ENCODE measurements at regions not wholly inside any gene's neighbourhood (a gene's known extent, or its start where the extent isn't known, plus 50 kb on each side); places are given as distances from the start of the nearest gene placed in this dataset.
A peak's percentile ranks its signal among the peaks of the same experiment; 100 is the strongest.

- ATAC-seq (ENCODE audit: low read depth) (no peak), DNase-seq (no peak)
- H3K4ac ChIP-seq (ENCODE audit: low read depth, low read length), result no peak overlapping the region
- no peaks in the 10 kb centered on the region for H3K27me3 ChIP-seq (ENCODE audit: control insufficient read depth, insufficient read depth, low read length)
- no peak overlapping the region for H3K9ac ChIP-seq (ENCODE audit: low read depth, low read length)
- in situ Hi-C loops (cut with MboI; ENCODE audit: low sequenced_read_pairs) (no loop called here), dilution Hi-C loops (cut with HindIII; ENCODE audit: low sequenced_read_pairs, unreplicated experiment) (no loop called here), intact Hi-C loops (cut with micrococcal nuclease) (no loop called here)
- H2BK15ac ChIP-seq (ENCODE audit: low read depth, low read length), result 0 out of 3 replicates have a peak overlapping the region, but pooled peaks have one; percentile 6
- H3K9me1 ChIP-seq (ENCODE audit: insufficient read depth, low read length), result peaks cover 10% of the 10 kb centered on the region
- H2AK5ac ChIP-seq (ENCODE audit: low read depth, low read length), result no peak overlapping the region
- WGBS, 2 experiments (ENCODE audit: extremely low coverage in 2 of 2, insufficient read length in 1 of 2), result 95% methylated on average over 3 of the region's 4 CpGs; no CpG with 5 or more reads in 1 of the 2 experiments
- H3K79me1 ChIP-seq (ENCODE audit: low read depth in 1 of 2, low read length in 2 of 2), result no peaks in the 10 kb centered on the region
- H2AK9ac ChIP-seq (replicated peaks; ENCODE audit: low read depth, low read length, poor library complexity), result no peak overlapping the region
- H2AFZ ChIP-seq (replicated peaks; ENCODE audit: low read length, poor library complexity), result no peak overlapping the region
- H4K20me1 ChIP-seq (ENCODE audit: insufficient read depth, low read length), result no peaks in the 10 kb centered on the region; the same call in 1 of the 2 replicates
- no peak overlapping the region for H2BK5ac ChIP-seq (ENCODE audit: low read depth, low read length, poor library complexity, severe bottlenecking)
- TF ChIP-seq CHD1 (IDR thresholded peaks at IDR 0.05; ENCODE audit: low read depth, low read length) (no peak), POLR2A (IDR thresholded peaks at IDR 0.05; ENCODE audit: low read depth, low read length) (no peak), MXI1 (IDR thresholded peaks at IDR 0.05; ENCODE audit: borderline replicate concordance, low read depth, low read length) (no peak)
- CTCF ChIA-PET, result no interaction called here
- no peak overlapping the region for H3K14ac ChIP-seq (replicated peaks; ENCODE audit: low read depth, low read length)
- no peak overlapping the region for H4K91ac ChIP-seq (ENCODE audit: insufficient read depth, low read depth, low read length)
- POLR2A ChIA-PET (ENCODE audit: unreplicated experiment), result no interaction called here
- no peak overlapping the region for H3K18ac ChIP-seq (ENCODE audit: low read depth, low read length)
- no peak overlapping the region for H2BK120ac ChIP-seq (ENCODE audit: low read depth, low read length)
- no peak overlapping the region for H2BK20ac ChIP-seq (ENCODE audit: low read depth, low read length)
- H3K4me2 ChIP-seq (ENCODE audit: low read depth, low read length), result no peak overlapping the region
- peaks cover 8% of the 10 kb centered on the region for H3K4me1 ChIP-seq (ENCODE audit: control insufficient read depth, insufficient read depth, low read length)
- H4K8ac ChIP-seq (ENCODE audit: low read depth in 2 of 2, low read length in 2 of 2), result no peak overlapping the region
- no peaks in the 10 kb centered on the region for H3K9me3 ChIP-seq (ENCODE audit: control insufficient read depth, insufficient read depth, low read length)
- no peaks in the 10 kb centered on the region for H3K36me3 ChIP-seq (ENCODE audit: control insufficient read depth, insufficient read depth, low read length)
- H3K4me3 ChIP-seq (ENCODE audit: insufficient read depth, low read depth, low read length), result no peak overlapping the region
- no TSS peak for BruUV-seq (replicated peaks)
- no peak overlapping the region for H4K5ac ChIP-seq (ENCODE audit: low read depth, low read length)
- no peak overlapping the region for H3K23ac ChIP-seq (ENCODE audit: low read depth, low read length)
- H3K27ac ChIP-seq (ENCODE audit: insufficient read depth, low read length), result no peak overlapping the region
- no peak overlapping the region for H3K56ac ChIP-seq (ENCODE audit: extremely low read depth, insufficient read depth, low read length)
Observed at GRCh38 chr4:169333265-169333664, 62.5 kb upstream of the SH3RF1 start.
